GM20000 (cell line): ENCODE measurements at regions not wholly inside any gene's neighbourhood (a gene's known extent, or its start where the extent isn't known, plus 50 kb on each side); places are given as distances from the start of the nearest gene placed in this dataset.

Experiments used
- DNase-seq: peaks from one replicate; pipeline ENCODE4 v3.0.0; 2012; ENCODE audit warnings: low spot score
- TF ChIP-seq, protein P1 (sequence below): IDR thresholded peaks from 2 replicates; pipeline ENCODE4 v1.5.1; 2012; ENCODE audit warnings: mild to moderate bottlenecking, control low read depth; ENCODE audit errors: extremely low read depth, missing control alignments

DNA sequence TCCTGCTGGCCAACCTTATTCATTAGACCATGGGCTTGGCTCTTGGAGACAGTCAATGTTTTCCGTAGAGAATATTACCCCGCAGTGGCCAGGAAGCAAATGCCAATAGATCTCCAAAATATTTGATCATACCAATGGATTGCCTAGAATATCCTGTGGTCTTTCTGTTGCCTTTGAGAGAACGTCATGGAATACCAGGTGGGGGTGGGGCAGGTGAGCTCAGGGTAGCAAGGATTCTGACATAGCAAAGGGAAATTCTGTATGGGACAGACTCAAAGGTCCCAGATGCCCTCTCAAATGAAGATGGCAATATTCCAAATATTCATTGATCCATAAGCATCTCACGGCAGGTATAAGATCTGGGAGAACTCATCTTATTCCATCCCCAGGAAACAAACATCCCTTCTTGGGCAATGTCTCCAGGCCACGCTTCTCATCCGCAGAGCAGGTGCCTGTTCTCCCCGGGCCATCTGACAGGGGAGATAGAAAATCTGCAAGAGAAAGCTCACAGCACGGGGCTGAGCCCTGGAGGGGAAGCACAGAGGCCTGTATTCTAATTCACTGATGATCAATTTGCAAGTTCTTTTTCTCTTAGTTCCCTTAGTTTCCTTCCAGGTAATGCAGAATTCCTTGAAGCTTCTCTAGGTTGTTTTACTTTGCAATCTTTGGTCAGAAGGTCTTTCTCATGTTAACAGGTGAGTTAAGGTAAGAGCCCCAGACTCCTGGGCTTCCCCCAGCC is 69.6 kb upstream of the TSHZ3 start:
- no peak for DNase-seq
- TF ChIP-seq, protein P1, sequence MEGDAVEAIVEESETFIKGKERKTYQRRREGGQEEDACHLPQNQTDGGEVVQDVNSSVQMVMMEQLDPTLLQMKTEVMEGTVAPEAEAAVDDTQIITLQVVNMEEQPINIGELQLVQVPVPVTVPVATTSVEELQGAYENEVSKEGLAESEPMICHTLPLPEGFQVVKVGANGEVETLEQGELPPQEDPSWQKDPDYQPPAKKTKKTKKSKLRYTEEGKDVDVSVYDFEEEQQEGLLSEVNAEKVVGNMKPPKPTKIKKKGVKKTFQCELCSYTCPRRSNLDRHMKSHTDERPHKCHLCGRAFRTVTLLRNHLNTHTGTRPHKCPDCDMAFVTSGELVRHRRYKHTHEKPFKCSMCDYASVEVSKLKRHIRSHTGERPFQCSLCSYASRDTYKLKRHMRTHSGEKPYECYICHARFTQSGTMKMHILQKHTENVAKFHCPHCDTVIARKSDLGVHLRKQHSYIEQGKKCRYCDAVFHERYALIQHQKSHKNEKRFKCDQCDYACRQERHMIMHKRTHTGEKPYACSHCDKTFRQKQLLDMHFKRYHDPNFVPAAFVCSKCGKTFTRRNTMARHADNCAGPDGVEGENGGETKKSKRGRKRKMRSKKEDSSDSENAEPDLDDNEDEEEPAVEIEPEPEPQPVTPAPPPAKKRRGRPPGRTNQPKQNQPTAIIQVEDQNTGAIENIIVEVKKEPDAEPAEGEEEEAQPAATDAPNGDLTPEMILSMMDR: no peak

DNA sequence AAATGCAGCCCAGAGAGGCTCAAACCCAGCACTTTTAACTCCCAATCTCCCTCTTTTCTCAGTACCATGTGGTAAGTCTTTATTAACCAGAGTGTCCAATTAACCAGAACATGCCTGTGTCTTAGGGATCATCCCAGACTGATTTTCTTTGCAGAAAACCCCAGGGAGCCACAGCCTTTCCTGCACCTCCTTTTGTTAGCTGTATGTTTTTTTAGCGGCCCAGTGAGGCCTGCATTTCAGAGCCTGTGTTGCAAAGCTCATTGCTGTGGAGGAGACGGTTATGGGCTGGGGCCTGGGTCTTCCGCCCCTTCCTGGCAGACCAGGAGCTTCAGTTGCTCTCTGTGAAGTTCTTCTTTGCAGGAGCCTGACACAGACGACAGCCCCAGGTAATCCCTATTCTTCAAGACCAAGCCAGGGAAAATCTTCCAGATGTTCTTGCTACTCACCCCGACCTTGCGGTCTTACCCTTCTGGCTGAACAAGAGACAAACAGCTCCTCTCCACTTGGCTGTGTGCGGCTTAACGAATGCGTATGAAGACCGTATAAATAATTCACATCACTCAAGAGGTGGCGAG is 70.7 kb upstream of the TSHZ3 start:
- TF ChIP-seq, protein P1: no peak
- DNase-seq: no peak

DNA sequence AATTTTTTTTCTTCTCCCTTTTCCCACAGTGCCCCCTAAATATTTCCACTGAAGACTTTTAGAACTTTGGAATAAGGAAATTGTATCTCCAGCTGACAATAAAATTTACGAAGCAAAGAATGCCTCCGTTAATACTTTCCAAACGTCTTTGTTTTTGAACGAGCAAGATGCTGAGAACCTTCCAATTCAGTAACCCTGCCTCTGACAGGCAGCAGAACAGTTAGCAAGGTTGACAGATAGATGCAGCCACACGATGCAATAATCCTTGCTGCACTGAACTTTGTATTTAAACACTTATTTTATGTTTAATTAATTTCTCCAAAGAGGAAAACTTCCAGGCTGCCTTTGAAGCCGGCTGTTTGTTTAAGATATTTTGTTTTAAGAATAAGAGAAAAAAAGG is 71.8 kb upstream of the TSHZ3 start:
- no peak for DNase-seq
- TF ChIP-seq, protein P1: no peak

DNA sequence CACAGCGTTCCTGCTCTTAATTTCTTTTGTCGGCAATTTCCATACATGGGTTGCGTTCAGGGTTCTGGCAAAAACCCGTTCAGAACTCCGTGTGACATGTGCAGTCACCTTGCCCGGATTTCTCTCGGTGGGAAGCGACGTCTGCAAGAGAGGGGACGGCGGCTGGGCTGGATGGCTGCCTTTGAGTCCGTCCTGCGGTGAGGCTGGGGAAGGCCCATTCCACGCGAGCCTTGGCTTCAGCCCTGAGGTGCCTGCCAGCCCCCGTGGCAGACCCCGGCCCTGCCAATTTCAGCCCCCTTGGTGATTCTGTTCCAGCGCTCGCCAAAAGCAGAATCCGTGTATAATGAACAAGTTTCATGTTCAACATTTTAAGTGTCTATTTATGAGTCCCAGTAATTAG is 72.6 kb upstream of the TSHZ3 start:
- DNase-seq: no peak

DNA sequence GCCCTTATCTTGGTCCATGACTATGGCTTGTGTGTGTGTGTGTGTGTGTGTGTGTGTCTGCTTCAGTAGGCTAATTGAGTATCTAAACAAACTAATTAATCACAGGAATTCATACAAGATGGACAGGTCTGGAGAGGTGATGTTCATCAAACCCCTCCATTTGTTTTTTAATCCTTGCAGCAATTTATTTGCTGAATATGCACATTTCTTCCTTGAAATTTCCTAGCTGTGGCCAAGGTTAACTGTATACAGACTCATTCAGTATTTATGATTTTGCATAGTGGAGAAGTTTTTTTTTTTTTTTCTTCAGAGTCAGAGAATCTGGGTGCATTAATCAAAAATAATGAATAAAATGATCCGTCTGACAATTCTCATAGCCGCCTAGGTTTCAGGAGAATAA is 74.7 kb upstream of the TSHZ3 start:
- TF ChIP-seq, protein P1: no peak
- DNase-seq: no peak

More for the DNA sequence above, 72.6 kb upstream of the TSHZ3 start:
- TF ChIP-seq, protein P1: no peak

DNA sequence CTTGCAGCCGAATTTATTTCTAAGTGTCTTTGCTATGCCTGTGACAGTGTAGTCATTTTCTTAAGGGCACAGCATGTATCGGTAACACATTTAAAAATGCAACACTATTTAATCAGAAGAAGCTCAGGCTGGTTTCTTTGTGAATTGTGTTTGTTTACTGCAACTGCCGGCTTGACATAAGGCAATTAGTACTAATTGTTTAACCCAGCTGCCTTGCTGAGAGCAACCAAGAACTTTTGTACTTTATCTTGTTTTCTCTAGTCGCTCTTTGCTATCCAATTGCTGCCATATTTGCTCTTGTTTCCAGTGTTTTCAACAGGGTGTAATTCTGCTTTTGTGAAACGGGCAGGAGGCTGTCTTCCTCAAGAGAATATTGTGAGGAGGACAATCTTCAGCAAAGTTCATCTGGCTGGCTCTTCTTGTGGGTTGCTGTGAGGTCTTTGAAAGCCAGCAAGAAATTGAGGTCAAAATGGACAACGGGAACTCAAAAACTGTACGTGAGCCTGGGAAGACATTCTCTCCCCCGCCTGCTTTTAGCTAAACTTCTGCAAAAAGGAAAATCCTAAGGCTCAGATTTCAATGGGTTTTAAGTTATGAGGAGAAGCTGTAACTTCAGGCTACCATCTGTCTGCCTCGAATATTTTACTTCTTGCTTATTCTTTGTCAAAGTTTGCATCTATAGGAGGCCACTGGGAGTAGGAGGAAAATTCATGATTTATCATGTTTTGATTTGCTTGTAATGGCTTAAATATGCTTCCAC is 75.8 kb upstream of the TSHZ3 start:
- TF ChIP-seq, protein P1: no peak
- no peak for DNase-seq

DNA sequence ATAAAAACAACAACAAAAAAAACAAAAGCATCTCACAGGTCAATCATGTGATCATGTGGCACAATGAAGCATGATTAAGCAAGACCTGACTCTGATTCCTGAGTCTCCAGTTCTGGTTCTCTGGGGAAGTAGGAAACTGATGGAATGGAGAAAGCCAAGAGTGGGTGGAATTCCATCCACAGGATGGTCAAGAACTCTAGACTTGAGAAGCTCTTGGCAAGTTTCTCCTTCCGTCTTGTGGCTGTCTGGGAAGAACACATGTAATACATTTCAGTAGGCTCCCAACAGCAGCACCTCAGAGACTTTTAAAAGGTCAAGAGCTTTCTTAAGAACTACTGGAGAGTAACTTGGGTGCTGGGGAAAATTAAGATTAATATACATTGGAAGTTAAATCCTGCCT is 78.6 kb upstream of the TSHZ3 start:
- TF ChIP-seq, protein P1: no peak
- DNase-seq: no peak
